Progenitor cell of endocrine pancreas (in vitro differentiated cells): ENCODE measurements at regions not wholly inside any gene's neighbourhood (a gene's known extent, or its start where the extent isn't known, plus 50 kb on each side); places are given as distances from the start of the nearest gene placed in this dataset.
A peak's percentile ranks its signal among the peaks of the same experiment; 100 is the strongest.

Experiments
- DNase-seq: peaks from one replicate; pipeline ENCODE4 v3.0.0; 2021; ENCODE audit warnings: low spot score; ENCODE audit not compliant: unreplicated experiment
- H3K27ac Mint-ChIP-seq: 2 replicates; pipeline ENCODE4 v1.8.0; 2021; ENCODE audit warnings: mild to moderate bottlenecking, moderate library complexity, mixed read lengths
- H3K27me3 Mint-ChIP-seq: 2 replicates; pipeline ENCODE4 v1.8.0; 2021; ENCODE audit warnings: mixed read lengths
- H3K36me3 Mint-ChIP-seq: 2 replicates; pipeline ENCODE4 v1.8.0; 2022; ENCODE audit warnings: mixed read lengths; ENCODE audit not compliant: insufficient read depth
- H3K4me1 Mint-ChIP-seq: 2 replicates; pipeline ENCODE4 v1.8.0; 2021; ENCODE audit warnings: low read depth, mixed read lengths
- H3K4me3 Mint-ChIP-seq: 2 replicates; pipeline ENCODE4 v1.8.0; 2021; ENCODE audit warnings: low read depth, mild to moderate bottlenecking, moderate library complexity, mixed read lengths
- H3K9me3 Mint-ChIP-seq: 2 replicates; pipeline ENCODE4 v1.8.0; 2021; ENCODE audit warnings: low read depth, mixed read lengths
- TF ChIP-seq, protein P1 (sequence below): fragments of 200-600 bp; sonication (generic); IDR thresholded peaks from one replicate; pipeline ENCODE4 v1.5.0; 2021; ENCODE audit warnings: antibody characterized with exemption, mild to moderate bottlenecking; ENCODE audit not compliant: unreplicated experiment

DNA sequence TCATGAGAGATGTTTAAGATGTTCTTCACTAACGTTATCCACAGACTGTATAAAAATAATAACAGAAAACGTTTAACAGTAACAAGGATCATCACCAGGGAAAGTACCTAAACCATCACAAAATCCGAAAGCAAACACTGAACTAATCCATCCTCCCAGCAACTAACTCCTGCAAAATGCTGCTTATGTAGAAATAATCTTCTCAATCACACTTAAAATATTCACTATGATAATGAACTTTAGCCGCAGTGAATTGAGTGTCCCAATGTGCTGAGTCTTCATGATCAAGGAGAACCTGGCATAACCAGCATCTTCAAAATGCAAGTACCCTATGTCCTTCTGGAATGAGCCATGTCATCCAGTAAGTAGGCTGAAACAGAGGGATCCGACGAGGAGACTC lies 166.1 kb downstream of the LTN1 start:
- no peak overlapping the region for H3K27ac Mint-ChIP-seq
- H3K4me3 Mint-ChIP-seq: no peak overlapping the region
- H3K27me3 Mint-ChIP-seq: peaks cover 6% of the 10 kb centered on the region
- no peaks in the 10 kb centered on the region for H3K36me3 Mint-ChIP-seq
- TF ChIP-seq, protein P1, sequence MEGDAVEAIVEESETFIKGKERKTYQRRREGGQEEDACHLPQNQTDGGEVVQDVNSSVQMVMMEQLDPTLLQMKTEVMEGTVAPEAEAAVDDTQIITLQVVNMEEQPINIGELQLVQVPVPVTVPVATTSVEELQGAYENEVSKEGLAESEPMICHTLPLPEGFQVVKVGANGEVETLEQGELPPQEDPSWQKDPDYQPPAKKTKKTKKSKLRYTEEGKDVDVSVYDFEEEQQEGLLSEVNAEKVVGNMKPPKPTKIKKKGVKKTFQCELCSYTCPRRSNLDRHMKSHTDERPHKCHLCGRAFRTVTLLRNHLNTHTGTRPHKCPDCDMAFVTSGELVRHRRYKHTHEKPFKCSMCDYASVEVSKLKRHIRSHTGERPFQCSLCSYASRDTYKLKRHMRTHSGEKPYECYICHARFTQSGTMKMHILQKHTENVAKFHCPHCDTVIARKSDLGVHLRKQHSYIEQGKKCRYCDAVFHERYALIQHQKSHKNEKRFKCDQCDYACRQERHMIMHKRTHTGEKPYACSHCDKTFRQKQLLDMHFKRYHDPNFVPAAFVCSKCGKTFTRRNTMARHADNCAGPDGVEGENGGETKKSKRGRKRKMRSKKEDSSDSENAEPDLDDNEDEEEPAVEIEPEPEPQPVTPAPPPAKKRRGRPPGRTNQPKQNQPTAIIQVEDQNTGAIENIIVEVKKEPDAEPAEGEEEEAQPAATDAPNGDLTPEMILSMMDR: no peak
- DNase-seq: no peak
- H3K9me3 Mint-ChIP-seq: peaks cover 3% of the 10 kb centered on the region
- H3K4me1 Mint-ChIP-seq: peaks cover 13% of the 10 kb centered on the region

DNA sequence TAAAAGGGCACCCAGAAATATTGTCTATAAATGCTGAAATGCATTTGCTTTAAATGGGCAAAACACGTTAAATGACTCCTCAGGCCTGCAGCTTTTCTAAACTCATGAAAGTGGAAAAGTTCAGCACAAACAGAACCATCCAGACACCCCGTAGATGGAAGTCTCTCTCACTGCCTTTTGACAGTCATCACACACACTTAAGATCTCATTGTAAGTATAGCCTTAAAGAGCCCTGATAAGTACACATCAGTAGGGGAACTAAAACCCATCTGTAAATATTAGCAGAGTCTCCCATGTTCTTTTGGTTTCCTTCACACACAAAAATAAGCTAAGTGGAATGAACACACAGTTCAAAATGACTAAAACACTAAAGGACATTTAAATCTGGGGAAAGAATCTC lies 166.7 kb downstream of the LTN1 start:
- TF ChIP-seq, protein P1: no peak
- H3K9me3 Mint-ChIP-seq: peaks cover 3% of the 10 kb centered on the region
- H3K27ac Mint-ChIP-seq: no peak overlapping the region
- H3K36me3 Mint-ChIP-seq: no peaks in the 10 kb centered on the region
- peaks cover 6% of the 10 kb centered on the region for H3K27me3 Mint-ChIP-seq
- peaks cover 13% of the 10 kb centered on the region for H3K4me1 Mint-ChIP-seq
- no peak for DNase-seq
- no peak overlapping the region for H3K4me3 Mint-ChIP-seq

DNA sequence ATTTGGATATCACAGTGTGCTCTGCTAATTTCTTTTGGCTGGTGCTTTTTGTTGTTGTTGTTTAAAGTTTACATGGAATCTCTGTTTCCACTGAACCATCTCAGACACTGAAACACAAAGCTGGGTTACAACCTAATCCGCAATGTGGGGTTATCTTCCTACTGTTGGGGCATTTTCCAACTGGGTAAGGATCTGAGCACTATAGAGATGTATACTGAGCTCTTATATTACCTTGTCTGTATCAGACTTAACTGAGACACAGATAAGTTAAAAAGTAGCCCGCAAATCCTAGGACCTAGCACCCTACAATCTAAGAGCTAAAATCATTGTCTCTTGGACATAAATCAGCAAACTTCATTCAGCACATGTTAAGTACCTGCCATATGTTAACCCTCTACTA lies 169.2 kb downstream of the LTN1 start:
- H3K27me3 Mint-ChIP-seq: peaks cover 6% of the 10 kb centered on the region
- H3K4me1 Mint-ChIP-seq: peaks cover 13% of the 10 kb centered on the region
- H3K4me3 Mint-ChIP-seq: no peak overlapping the region
- peak overlapping the region; percentile 76 for H3K27ac Mint-ChIP-seq
- H3K9me3 Mint-ChIP-seq: no peaks in the 10 kb centered on the region
- TF ChIP-seq, protein P1: no peak
- no peak for DNase-seq
- no peaks in the 10 kb centered on the region for H3K36me3 Mint-ChIP-seq

DNA sequence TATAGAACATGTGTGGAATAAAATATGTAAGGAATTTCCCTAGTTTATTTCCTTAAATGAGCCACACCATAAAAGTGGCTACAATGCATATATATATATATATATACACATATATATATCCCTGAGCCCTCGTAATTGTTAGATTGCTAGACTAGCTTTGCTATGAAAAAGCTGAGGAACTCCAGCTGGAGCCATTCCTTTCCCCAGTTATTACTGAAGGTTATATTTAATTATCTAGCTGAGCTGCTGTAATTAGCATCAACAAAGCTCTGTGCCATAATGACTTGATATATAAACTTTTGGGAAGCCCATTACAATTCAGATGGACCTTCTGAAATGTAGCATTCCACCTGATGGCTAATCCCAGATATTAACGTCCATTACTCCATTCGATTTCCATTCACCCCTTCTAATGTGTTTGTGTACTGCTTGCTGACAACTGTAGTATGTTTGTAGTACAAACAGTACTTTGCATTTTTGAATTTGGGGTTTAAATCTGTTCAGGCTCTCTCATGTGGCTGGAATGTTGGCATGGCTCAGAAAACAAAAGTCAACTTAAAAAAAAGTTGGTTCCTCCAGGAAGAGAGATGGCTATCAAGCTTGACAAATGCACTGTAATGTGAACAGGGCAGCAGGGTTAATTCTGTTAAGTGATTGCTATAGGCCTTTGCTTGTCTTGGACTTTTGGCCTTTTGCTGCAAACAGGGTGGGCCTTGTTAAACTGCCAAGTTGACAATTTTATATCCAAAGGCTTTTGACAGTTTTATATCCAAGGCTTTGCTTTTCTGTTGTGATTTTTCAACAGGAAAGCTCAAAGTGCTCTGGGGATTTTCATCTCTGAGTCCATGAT lies 170.0 kb downstream of the LTN1 start:
- Mint-ChIP-seq H3K27ac (peak overlapping the region; percentile 76), H3K4me3 (no peak overlapping the region), H3K4me1 (peaks cover 13% of the 10 kb centered on the region), H3K27me3 (peaks cover 6% of the 10 kb centered on the region), H3K36me3 (no peaks in the 10 kb centered on the region), H3K9me3 (no peaks in the 10 kb centered on the region)
- TF ChIP-seq, protein P1: no peak
- DNase-seq: no peak

DNA sequence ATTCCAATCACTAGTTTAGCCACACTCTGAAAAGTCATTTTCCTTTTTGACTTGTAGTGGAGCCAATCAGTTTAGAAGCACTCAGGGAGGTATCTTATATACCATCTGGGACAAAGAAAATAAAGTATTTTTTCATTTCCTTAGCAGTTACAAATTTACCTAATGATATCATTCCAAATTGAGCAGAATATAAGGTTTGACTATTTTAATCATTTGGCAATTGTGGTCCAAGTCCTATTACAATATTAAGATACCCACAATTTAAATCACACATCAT lies 170.6 kb downstream of the LTN1 start:
- H3K9me3 Mint-ChIP-seq: no peaks in the 10 kb centered on the region
- peaks cover 13% of the 10 kb centered on the region for H3K4me1 Mint-ChIP-seq
- DNase-seq: no peak
- H3K4me3 Mint-ChIP-seq: no peak overlapping the region
- no peaks in the 10 kb centered on the region for H3K36me3 Mint-ChIP-seq
- TF ChIP-seq, protein P1: no peak
- H3K27me3 Mint-ChIP-seq: peaks cover 6% of the 10 kb centered on the region
- H3K27ac Mint-ChIP-seq: no peak overlapping the region
